Gastroesophageal sphincter (tissue), 4 donors: ENCODE measurements at regions not wholly inside any gene's neighbourhood (a gene's known extent, or its start where the extent isn't known, plus 50 kb on each side); places are given as distances from the start of the nearest gene placed in this dataset.
A peak's percentile ranks its signal among the peaks of the same experiment; 100 is the strongest.

ENCODE experiments used
- ATAC-seq: fragments of 150-250 bp; one replicate; pipeline ENCODE4 v1.9.1; 2016; ENCODE audit warnings: mild to moderate bottlenecking, moderate library complexity
- H3K27ac ChIP-seq, 4 donors: fragments of 200-600 bp; sonication (generic) in 3 of 4; 1 replicate in 3 of 4; 2 replicates in 1 of 4; pipeline ENCODE4 v1.5.1; 2016 to 2019
- H3K27me3 ChIP-seq: fragments of 200-600 bp; sonication (generic); one replicate; pipeline ENCODE4 v1.5.1; 2019
- H3K36me3 ChIP-seq, 2 donors: fragments of 200-600 bp; sonication (generic); one replicate each; pipeline ENCODE4 v1.5.1; 2019; ENCODE audit warnings: control low read depth in 1 of 2
- H3K4me1 ChIP-seq, 3 donors: fragments of 200-600 bp; sonication (generic); 1 replicate in 2 of 3; 2 replicates in 1 of 3; pipeline ENCODE4 v1.5.1; 2016 to 2019; ENCODE audit warnings: control low read depth in 2 of 3
- H3K4me3 ChIP-seq, 2 donors: fragments of 200-600 bp; sonication (generic); one replicate each; pipeline ENCODE4 v1.5.1; 2019; ENCODE audit warnings: mild to moderate bottlenecking in 1 of 2, moderate library complexity in 1 of 2
- H3K9me3 ChIP-seq, 3 donors: fragments of 200-600 bp; sonication (generic); one replicate each; pipeline ENCODE4 v1.5.1; 2017 to 2019; ENCODE audit warnings: control low read depth in 2 of 3
- CTCF ChIP-seq, 4 experiments: fragments of 200-600 bp in 2 of 4; fragments of 450-650 bp in 2 of 4; sonication (generic) in 1 of 4; IDR thresholded peaks; one replicate each; pipeline ENCODE4 v1.5.1; 2017 to 2019; ENCODE audit warnings: antibody characterized with exemption in 4 of 4, mild to moderate bottlenecking in 2 of 4, moderate library complexity in 2 of 4
- EP300 ChIP-seq: sonication (generic); formaldehyde crosslinking; IDR thresholded peaks from one replicate; pipeline ENCODE4 v1.6.1; 2017; ENCODE audit warnings: antibody characterized with exemption, mild to moderate bottlenecking
- POLR2A ChIP-seq, 2 donors: fragments of 450-650 bp; IDR thresholded peaks; one replicate each; pipeline ENCODE4 v1.6.1; 2017; ENCODE audit warnings: antibody characterized with exemption in 2 of 2, mild to moderate bottlenecking in 2 of 2, moderate library complexity in 1 of 2
- POLR2AphosphoS5 ChIP-seq: sonication (generic); formaldehyde crosslinking; IDR thresholded peaks from one replicate; pipeline ENCODE4 v1.6.1; 2017; ENCODE audit warnings: antibody characterized with exemption
- WGBS, 2 donors: methylation state at CpG; one replicate each; pipeline ENCODE4 v1.1.5; 2018; ENCODE audit warnings: low coverage in 1 of 2; 5-methylcytosine and 5-hydroxymethylcytosine counted together

- Histone ChIP-seq H3K4me3 (no peak overlapping the region), H3K36me3 (no peaks in the 10 kb centered on the region), H3K4me1 (no peaks in the 10 kb centered on the region), H3K27ac (no peak overlapping the region), H3K9me3 (no peaks in the 10 kb centered on the region), H3K27me3 (no peaks in the 10 kb centered on the region)
- WGBS, 2 donors, result 40 to 73% methylated on average over 2 to 5 of the region's 5 CpGs
- ATAC-seq, result no peak
- TF ChIP-seq CTCF (IDR thresholded peaks at IDR 0.05) (no peak), POLR2A (IDR thresholded peaks at IDR 0.05) (no peak), POLR2AphosphoS5 (no peak), EP300 (no peak)
Measured at GRCh38 chr1:13929313-13929712, 229.3 kb downstream of the PRDM2 start.

GRCh38 chr1:13930151-13930550, 230.2 kb downstream of the PRDM2 start:
- Histone ChIP-seq H3K27me3 (no peaks in the 10 kb centered on the region), H3K9me3 (no peaks in the 10 kb centered on the region), H3K4me1 (no peaks in the 10 kb centered on the region), H3K4me3 (no peak overlapping the region), H3K27ac (no peak overlapping the region), H3K36me3 (no peaks in the 10 kb centered on the region)
- no peak for ATAC-seq
- WGBS, 2 donors, result 17 to 47% methylated on average over 1 to 3 of the region's 3 CpGs
- no peak for TF ChIP-seq POLR2AphosphoS5
- peak in 1 of 4 experiments; percentile 18 for TF ChIP-seq CTCF (IDR thresholded peaks at IDR 0.05)
- TF ChIP-seq EP300, result no peak

DNA sequence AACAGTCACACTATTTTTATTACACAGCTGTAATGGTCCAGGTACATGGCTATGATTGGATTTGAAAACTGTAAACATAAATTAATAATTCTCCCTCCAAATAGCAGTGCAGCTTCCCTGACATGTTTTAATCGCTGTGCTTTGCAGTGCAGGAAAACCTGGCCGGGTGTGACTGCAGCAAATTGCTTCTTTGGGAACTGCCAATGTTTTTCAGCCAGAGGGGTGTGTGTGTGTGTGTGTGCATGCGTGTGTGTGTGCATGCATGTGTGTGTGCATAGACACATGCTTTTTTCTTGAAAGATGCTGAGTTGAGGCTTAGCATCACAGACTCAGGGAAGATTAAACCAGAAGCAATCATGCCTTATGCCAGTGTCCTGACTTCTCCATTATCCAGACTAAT, 231.2 kb downstream of the PRDM2 start:
- Histone ChIP-seq H3K27me3 (no peaks in the 10 kb centered on the region), H3K4me1 (no peaks in the 10 kb centered on the region), H3K4me3 (no peak overlapping the region), H3K36me3 (no peaks in the 10 kb centered on the region), H3K9me3 (no peaks in the 10 kb centered on the region), H3K27ac (no peak overlapping the region)
- 68 to 72% methylated on average over 3 of the region's 3 CpGs for WGBS, 2 donors
- no peak for TF ChIP-seq EP300
- TF ChIP-seq POLR2A (IDR thresholded peaks at IDR 0.05), result no peak
- no peak for TF ChIP-seq CTCF (IDR thresholded peaks at IDR 0.05)
- no peak for TF ChIP-seq POLR2AphosphoS5
- no peak for ATAC-seq

DNA sequence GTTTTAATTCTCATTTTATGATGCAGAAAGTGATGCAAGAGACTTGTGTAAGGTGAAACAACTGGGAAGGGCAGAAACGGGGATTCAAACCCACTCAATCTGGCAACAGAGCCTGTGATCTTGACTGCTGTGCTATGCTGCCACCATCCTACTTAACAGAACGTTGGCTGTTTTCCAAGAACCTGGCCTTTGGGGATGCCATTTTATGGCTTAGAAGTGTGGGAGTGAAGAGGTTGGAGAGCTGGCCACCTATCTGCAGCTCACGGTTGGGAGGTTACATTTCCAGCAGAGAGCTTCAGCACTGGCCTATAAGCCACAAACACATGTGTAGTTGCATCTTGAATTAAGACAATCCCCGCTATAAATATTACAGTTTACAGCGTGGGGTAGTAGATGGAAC, 235.3 kb downstream of the PRDM2 start:
- ATAC-seq, result no peak
- H3K4me1 ChIP-seq, result no peaks in the 10 kb centered on the region
- TF ChIP-seq CTCF (IDR thresholded peaks at IDR 0.05) (no peak), POLR2A (IDR thresholded peaks at IDR 0.05) (no peak), POLR2AphosphoS5 (no peak), EP300 (no peak)
- H3K36me3 ChIP-seq, result no peaks in the 10 kb centered on the region
- no peak overlapping the region for H3K27ac ChIP-seq
- H3K9me3 ChIP-seq, result no peaks in the 10 kb centered on the region
- 67 to 69% methylated on average over 3 to 5 of the region's 5 CpGs for WGBS, 2 donors
- peaks cover 6% of the 10 kb centered on the region for H3K27me3 ChIP-seq
- no peak overlapping the region for H3K4me3 ChIP-seq

- H3K27ac ChIP-seq, result no peak overlapping the region
- ATAC-seq, result no peak
- H3K4me1 ChIP-seq, result no peaks in the 10 kb centered on the region
- TF ChIP-seq CTCF (IDR thresholded peaks at IDR 0.05) (no peak), EP300 (no peak), POLR2AphosphoS5 (no peak), POLR2A (IDR thresholded peaks at IDR 0.05) (no peak)
- peaks cover 10% of the 10 kb centered on the region for H3K27me3 ChIP-seq
- 67% methylated on average over 1 of the region's 1 CpG; no CpG with 5 or more reads in 1 of the 2 donors for WGBS, 2 donors
- no peaks in the 10 kb centered on the region for H3K36me3 ChIP-seq
- H3K4me3 ChIP-seq, result no peak overlapping the region
- H3K9me3 ChIP-seq, result peaks cover 0 to 8% (median 0%) of the 10 kb centered on the region in 3 donors
Measured at GRCh38 chr1:13941315-13941714, 241.3 kb downstream of the PRDM2 start.
